HFFc6 (cell line): ENCODE measurements at regions not wholly inside any gene's neighbourhood (a gene's known extent, or its start where the extent isn't known, plus 50 kb on each side); places are given as distances from the start of the nearest gene placed in this dataset.

Source experiments
- DNase-seq: peaks from one replicate; pipeline ENCODE4 v3.0.0-alpha.2; 2018
- H3K27ac Mint-ChIP-seq: 2 replicates; pipeline ENCODE4 v1.8.0; 2020; ENCODE audit warnings: mild to moderate bottlenecking, mixed read lengths
- H3K27me3 Mint-ChIP-seq: 2 replicates; pipeline ENCODE4 v1.8.0; 2021; ENCODE audit warnings: mild to moderate bottlenecking, moderate library complexity, mixed read lengths; ENCODE audit not compliant: insufficient read depth
- H3K36me3 Mint-ChIP-seq: 2 replicates; pipeline ENCODE4 v1.8.0; 2021; ENCODE audit warnings: low read depth, mixed read lengths
- H3K4me1 Mint-ChIP-seq: 2 replicates; pipeline ENCODE4 v1.8.0; 2020; ENCODE audit warnings: low read depth, mixed read lengths
- H3K4me3 Mint-ChIP-seq: 2 replicates; pipeline ENCODE4 v1.8.0; 2020; ENCODE audit warnings: mild to moderate bottlenecking, moderate library complexity, mixed read lengths
- H3K9me3 Mint-ChIP-seq: 2 replicates; pipeline ENCODE4 v1.8.0; 2020; ENCODE audit warnings: mild to moderate bottlenecking, mixed read lengths
- TF ChIP-seq, protein P1 (sequence below): fragments of 200-600 bp; sonication (generic); IDR thresholded peaks from 2 replicates; pipeline ENCODE4 v1.5.0; 2021; ENCODE audit warnings: antibody characterized with exemption, mild to moderate bottlenecking

DNA sequence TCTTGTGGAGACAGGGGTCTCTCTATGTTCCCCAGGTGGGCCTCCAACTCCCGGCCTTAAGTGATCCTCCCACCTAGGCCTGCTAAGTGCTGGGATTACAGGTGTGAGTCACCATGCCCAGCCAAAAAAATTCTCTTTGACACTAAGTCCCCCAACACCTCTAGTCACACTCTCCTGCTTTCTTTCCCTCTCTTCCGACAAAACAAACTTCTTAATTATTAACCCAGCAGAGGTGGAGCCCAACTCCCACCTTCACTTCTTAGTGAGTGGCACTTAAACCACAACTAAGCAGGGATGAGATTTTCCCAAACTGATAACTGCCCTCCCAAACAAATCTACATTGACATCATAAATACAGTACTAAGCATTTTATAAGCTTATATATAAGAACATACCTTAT lies 60.5 kb upstream of the PMAIP1 start:
- TF ChIP-seq, protein P1, sequence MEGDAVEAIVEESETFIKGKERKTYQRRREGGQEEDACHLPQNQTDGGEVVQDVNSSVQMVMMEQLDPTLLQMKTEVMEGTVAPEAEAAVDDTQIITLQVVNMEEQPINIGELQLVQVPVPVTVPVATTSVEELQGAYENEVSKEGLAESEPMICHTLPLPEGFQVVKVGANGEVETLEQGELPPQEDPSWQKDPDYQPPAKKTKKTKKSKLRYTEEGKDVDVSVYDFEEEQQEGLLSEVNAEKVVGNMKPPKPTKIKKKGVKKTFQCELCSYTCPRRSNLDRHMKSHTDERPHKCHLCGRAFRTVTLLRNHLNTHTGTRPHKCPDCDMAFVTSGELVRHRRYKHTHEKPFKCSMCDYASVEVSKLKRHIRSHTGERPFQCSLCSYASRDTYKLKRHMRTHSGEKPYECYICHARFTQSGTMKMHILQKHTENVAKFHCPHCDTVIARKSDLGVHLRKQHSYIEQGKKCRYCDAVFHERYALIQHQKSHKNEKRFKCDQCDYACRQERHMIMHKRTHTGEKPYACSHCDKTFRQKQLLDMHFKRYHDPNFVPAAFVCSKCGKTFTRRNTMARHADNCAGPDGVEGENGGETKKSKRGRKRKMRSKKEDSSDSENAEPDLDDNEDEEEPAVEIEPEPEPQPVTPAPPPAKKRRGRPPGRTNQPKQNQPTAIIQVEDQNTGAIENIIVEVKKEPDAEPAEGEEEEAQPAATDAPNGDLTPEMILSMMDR, result no peak
- no peak overlapping the region for H3K4me3 Mint-ChIP-seq
- H3K4me1 Mint-ChIP-seq, result peaks cover 9% of the 10 kb centered on the region
- H3K27me3 Mint-ChIP-seq, result peaks cover 12% of the 10 kb centered on the region
- no peaks in the 10 kb centered on the region for H3K36me3 Mint-ChIP-seq
- no peak for DNase-seq
- no peaks in the 10 kb centered on the region for H3K9me3 Mint-ChIP-seq
- H3K27ac Mint-ChIP-seq, result no peak overlapping the region

DNA sequence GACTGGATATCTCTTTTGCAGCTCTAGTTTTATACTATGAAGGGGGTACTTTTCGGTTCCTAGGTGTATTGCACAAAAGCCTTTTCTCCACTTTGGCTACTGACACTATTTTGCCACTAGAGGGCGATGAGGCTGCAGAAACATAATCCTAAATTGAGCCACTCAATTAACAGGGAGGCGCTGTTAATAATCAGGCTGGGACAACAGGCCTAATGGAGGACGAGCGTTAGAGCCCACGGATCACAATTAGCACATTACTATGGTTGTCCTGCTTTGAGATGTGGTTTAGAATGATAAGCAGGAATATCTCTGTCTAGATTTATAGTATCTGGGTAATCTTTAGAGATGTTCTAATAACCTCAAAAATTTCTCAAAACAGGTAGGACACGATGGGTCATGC lies 62.2 kb upstream of the PMAIP1 start:
- peak; percentile 37 for DNase-seq
- H3K4me1 Mint-ChIP-seq, result peaks cover 9% of the 10 kb centered on the region
- no peaks in the 10 kb centered on the region for H3K9me3 Mint-ChIP-seq
- no peak overlapping the region for H3K4me3 Mint-ChIP-seq
- H3K27ac Mint-ChIP-seq, result no peak overlapping the region
- peaks cover 16% of the 10 kb centered on the region for H3K27me3 Mint-ChIP-seq
- TF ChIP-seq, protein P1, result peak; percentile 95
- H3K36me3 Mint-ChIP-seq, result no peaks in the 10 kb centered on the region

DNA sequence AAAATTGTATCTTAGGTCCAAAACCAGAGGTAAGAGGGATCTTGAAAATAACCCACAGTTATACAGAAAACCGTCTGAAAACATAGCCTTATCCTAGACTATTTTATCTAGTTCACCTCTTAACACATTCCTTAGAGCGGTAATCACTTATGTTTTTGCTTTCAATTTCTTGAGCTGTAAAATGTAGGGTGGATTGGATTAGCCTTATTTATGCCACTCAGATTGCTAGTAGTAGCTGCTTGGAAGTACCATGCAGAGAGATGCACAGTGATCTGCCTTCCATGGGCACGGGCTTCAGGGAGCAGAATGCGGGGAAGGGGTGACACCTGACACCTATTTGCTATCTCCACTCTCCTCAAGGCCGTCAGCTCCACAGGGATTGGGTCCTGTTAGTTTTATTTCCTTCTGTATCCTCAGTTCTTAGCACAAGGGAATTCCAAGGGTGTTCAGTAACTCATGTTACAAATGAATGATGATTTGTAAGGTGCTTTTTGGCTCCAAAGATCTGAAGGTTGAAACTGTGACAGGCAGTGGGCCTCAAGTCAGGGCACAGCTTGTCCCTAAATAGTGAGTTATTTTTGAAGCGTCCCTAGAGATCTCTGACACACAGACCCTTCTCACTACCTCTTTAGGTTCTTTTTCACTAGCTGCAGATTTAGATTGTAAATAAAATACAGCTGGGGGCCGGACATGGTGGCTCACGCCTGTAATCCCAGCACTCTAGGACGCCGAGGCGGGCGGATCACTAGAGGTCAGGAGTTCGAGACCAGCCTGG lies 64.0 kb upstream of the PMAIP1 start:
- H3K27me3 Mint-ChIP-seq, result peaks cover 18% of the 10 kb centered on the region
- H3K9me3 Mint-ChIP-seq, result no peaks in the 10 kb centered on the region
- H3K27ac Mint-ChIP-seq, result no peak overlapping the region
- TF ChIP-seq, protein P1, result no peak
- no peak for DNase-seq
- peaks cover 9% of the 10 kb centered on the region for H3K4me1 Mint-ChIP-seq
- H3K36me3 Mint-ChIP-seq, result no peaks in the 10 kb centered on the region
- H3K4me3 Mint-ChIP-seq, result no peak overlapping the region

DNA sequence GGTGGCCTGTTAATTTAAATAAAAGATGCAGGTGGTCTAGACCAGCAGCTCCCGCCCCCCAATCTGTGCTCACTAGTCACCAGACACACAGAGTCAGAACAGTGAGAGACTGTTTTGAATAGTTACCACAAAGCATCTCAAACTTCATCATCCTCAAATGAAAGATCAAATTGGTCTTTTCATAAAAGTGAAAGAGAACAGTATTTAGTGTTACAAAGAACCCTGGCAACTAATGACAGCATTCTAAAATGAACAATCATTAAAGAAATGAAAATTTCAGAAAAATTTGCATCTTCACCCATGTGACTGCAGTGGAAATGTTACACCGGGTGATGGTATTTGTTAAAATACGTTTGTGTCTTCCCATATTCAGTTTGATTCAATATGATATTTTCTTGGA lies 65.5 kb upstream of the PMAIP1 start:
- Mint-ChIP-seq H3K27ac (no peak overlapping the region), H3K4me1 (peaks cover 9% of the 10 kb centered on the region), H3K27me3 (peaks cover 15% of the 10 kb centered on the region), H3K36me3 (no peaks in the 10 kb centered on the region), H3K9me3 (no peaks in the 10 kb centered on the region), H3K4me3 (no peak overlapping the region)
- no peak for DNase-seq
- TF ChIP-seq, protein P1, result no peak

DNA sequence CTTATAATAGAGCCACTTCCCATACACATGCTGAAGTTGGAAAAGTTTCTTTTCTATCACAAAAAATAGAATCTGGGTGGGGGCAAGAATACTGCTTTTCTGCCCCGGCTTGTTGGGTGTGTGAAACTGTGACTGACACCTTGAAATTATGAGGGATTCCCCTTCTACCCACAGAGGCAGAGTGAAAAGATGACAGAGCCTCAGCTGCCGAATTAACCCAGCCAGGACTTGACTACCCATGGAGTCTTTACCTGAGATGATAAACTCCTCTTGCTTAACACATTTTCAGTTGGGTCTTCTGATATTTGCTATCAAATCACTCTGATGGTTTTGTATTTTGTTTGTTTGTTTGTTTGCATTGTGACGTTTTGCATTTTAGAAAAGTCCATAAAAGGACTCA lies 66.0 kb upstream of the PMAIP1 start:
- H3K27me3 Mint-ChIP-seq, result peaks cover 15% of the 10 kb centered on the region
- no peak for DNase-seq
- H3K9me3 Mint-ChIP-seq, result no peaks in the 10 kb centered on the region
- H3K4me3 Mint-ChIP-seq, result no peak overlapping the region
- H3K36me3 Mint-ChIP-seq, result no peaks in the 10 kb centered on the region
- H3K4me1 Mint-ChIP-seq, result peaks cover 9% of the 10 kb centered on the region
- no peak overlapping the region for H3K27ac Mint-ChIP-seq
- TF ChIP-seq, protein P1, result no peak
